GM13977 (cell line): ENCODE measurements at regions not wholly inside any gene's neighbourhood (a gene's known extent, or its start where the extent isn't known, plus 50 kb on each side); places are given as distances from the start of the nearest gene placed in this dataset.
"Not testable (repeated sequence)": the region's sequence is repeated elsewhere in the genome, so short reads cannot be mapped to it uniquely, and the experiment has no call there.

Source experiments
- DNase-seq: peaks from one replicate; pipeline ENCODE4 v3.0.0; 2012; ENCODE audit warnings: low spot score
- in situ Hi-C: fragments of 300-500 bp; cut with MboI; formaldehyde crosslinking; loops from one replicate; pipeline ENCODE4 v1.12.0; 2022; ENCODE audit warnings: low sequenced_read_pairs, low pct_unique_long_range_greater_than_20kb, mixed read lengths, inconsistent platforms; ENCODE audit not compliant: unreplicated experiment
- TF ChIP-seq, protein P1 (sequence below): IDR thresholded peaks from 2 replicates; pipeline ENCODE4 v1.5.1; 2012; ENCODE audit warnings: mild to moderate bottlenecking, control low read depth; ENCODE audit not compliant: insufficient read depth; ENCODE audit errors: extremely low read depth, missing control alignments

DNA sequence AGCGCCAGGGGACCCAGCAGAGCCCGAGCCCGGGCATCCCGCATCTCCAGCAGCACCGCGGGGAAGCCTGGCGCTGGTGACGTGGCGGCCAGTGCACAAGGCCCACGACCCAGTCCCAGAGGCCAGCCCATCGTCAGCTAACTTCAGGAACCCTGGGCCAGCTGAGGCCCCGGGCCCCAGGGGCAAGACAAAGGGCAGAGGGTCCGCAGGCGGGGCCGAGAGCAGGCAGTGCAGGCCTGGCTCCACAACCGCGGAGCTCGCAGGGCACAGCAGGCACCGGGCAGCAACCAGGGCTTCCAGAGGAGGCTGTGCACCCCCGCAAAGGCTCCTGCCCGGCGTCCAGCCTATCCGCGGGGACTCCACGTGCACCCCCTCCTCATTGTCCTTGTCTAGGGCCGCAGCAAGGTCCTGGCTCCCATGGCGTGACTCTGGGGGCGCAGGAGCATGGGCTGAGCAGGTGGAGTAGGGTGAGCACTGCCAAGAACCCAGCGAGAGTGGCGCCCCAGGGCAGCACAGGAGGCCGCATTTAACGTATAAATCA is 352.5 kb downstream of the KCNJ18 start:
- in situ Hi-C loops: not testable (repeated sequence)

DNA sequence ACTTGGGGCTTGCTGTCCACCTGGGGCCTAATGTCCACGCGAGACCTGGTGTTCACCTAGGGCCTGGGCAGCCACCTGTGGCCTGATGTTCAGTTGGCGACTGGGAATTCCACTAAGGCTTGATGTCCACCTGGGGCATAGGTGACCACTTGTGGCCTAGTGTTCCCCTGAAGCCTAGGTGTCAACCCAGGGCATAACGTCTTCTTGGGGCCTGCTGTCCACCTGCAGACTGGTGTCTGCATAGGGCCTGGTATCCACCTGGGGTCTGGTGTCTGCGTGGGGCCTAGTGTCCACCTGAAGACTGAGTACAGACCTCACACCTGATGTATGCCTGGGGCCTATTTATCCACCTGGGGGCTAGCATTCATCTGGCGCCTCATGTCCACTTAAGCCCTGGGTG is 355.2 kb downstream of the KCNJ18 start:
- in situ Hi-C loops, DNase-seq: not testable (repeated sequence)

More for the DNA sequence above, 352.5 kb downstream of the KCNJ18 start:
- not testable (repeated sequence) for DNase-seq

DNA sequence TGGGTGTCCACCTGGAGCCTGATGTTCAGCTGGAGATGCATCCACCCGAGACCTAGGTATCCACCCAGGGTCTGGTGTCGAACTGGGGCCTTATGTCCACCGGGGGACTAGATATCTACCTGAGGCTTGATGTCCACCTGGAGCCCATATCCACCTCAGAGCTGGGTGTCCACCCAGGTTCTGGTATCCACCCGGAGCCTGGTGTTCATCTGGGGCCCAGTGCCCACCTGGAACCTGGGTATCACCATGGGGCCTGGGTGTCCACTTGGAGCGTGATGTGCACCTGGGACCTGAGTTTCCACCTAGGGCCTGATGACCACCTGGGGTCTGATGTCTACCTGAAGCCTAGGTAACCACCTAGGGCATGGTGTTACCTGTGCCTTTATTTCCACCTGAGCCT is 355.9 kb downstream of the KCNJ18 start:
- in situ Hi-C loops, DNase-seq: not testable (repeated sequence)

DNA sequence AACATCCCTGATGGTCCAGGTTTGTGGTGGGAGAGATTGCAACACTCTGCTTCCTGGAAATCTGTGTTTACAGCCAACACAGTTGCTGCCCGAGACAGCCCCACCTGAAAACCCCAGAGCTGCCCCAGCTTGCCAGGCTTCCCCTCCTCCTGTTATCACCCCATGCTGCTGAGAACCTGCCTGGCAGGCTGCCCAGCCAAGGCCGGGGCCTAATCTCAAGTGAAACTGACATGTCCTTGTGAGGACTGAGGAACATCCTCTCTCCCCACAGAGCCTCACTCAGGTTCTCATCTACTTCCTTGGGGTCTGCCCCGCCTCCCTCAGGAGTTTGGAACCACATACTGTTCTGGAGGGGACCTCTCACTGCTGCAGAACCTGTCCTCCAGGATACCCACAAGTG is 358.4 kb downstream of the KCNJ18 start:
- in situ Hi-C loops, DNase-seq: not testable (repeated sequence)

DNA sequence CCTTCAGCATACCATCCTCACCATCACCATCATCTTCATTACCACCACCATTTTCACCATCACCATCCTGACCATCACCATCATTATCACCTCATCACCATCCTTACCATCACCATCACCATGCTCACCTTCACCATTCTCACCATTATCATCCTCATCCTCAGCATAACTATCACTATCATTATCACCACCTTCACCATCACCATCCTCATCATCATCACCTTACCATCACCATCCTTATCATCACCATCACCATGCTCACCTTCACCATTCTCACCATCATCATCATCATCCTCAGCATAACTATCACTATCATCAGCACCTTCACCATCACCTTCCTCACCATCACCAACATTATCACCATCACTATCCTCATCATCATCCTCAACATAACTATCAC is 360.4 kb downstream of the KCNJ18 start:
- in situ Hi-C loops, DNase-seq: not testable (repeated sequence)

DNA sequence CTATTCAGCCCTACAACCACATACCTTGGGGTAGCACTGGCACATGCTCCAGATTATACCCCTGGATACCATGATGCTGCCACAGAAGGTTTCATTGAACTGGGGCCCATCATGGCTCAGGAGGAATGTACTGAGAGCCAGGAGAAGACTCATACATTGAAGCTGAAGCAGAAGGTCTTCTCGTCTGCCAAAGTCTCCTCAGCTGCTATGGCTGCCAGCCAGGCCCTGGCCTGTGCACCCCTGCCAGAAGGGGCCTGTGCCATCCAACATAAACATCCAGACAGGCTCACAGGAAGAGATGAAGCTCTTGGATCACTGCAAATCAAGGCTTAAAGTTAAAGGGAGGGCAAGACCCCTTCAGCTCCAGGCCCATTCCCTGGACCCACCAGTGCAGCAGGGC is 364.2 kb downstream of the KCNJ18 start:
- DNase-seq, in situ Hi-C loops: not testable (repeated sequence)

DNA sequence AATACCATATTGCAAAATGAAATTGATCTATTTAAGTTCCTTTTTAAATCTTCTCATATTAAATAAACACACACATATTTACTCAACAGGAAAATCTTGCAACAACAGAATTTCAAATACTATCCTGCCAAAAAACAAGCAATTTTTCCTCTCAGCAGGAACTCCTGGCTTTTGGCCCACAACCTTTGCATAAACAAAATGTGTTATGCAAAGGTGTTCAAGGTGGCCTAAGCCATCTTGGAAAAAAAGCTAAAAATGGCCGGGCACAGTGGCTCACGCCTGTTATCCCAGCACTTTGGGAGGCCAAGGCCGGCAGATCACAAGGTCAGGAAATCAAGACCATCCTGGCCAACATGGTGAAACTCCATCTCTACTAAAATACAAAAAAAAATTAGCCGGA is 383.6 kb downstream of the KCNJ18 start:
- DNase-seq, in situ Hi-C loops: not testable (repeated sequence)

DNA sequence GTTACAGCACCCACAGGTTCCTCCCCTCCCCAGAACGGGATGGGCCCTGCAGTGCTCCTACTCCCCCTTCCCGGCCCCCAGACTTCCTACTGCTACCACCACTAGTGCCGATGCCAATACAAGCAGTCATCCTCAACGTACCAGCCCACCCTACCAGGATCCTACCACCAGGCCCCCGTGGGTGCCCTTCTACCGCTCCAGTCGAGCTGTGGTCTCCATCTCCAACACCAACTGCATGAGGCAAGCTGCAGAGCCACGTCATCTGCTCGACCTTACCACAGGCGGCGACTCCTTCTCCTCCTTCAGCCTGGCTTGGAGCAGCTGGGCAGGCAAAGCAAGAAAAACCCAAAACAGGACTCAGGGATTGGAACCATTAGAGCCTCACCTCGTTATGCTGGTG is 396.3 kb downstream of the KCNJ18 start:
- in situ Hi-C loops, DNase-seq: not testable (repeated sequence)

DNA sequence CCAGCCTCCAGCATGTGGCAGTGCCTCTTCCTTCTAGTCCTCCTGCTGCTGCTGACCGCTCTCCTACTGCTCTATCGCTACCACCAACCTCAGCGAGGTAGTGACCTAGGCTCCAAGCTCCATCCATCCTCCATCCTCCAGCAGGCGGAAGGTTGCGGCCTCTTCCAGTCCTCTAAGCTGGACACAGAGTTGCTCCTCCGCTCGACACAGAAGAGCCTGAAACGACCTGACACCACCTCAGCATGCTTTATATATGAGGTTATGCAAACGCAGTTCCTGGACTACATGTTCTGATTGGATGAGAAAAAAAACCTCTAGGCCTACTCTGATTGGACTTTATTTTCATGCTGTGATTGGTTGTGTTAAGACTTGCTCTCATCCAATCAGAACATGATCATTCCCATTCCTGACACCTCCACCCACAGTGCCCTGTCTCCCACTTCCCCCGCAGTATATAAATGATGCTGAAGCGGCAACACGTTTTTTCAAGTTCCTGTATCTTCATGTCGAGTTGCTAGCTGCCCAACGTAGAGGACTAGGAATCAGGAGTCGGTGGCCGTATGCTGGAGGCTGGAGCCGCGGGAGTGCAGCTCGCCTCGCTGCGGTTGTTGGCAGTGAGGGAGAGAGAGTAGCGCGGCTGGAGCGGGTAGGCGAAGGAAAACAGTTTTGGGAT is 398.1 kb downstream of the KCNJ18 start:
- DNase-seq: no peak
- in situ Hi-C loops: no loop called here
- TF ChIP-seq, protein P1, sequence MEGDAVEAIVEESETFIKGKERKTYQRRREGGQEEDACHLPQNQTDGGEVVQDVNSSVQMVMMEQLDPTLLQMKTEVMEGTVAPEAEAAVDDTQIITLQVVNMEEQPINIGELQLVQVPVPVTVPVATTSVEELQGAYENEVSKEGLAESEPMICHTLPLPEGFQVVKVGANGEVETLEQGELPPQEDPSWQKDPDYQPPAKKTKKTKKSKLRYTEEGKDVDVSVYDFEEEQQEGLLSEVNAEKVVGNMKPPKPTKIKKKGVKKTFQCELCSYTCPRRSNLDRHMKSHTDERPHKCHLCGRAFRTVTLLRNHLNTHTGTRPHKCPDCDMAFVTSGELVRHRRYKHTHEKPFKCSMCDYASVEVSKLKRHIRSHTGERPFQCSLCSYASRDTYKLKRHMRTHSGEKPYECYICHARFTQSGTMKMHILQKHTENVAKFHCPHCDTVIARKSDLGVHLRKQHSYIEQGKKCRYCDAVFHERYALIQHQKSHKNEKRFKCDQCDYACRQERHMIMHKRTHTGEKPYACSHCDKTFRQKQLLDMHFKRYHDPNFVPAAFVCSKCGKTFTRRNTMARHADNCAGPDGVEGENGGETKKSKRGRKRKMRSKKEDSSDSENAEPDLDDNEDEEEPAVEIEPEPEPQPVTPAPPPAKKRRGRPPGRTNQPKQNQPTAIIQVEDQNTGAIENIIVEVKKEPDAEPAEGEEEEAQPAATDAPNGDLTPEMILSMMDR: no peak

DNA sequence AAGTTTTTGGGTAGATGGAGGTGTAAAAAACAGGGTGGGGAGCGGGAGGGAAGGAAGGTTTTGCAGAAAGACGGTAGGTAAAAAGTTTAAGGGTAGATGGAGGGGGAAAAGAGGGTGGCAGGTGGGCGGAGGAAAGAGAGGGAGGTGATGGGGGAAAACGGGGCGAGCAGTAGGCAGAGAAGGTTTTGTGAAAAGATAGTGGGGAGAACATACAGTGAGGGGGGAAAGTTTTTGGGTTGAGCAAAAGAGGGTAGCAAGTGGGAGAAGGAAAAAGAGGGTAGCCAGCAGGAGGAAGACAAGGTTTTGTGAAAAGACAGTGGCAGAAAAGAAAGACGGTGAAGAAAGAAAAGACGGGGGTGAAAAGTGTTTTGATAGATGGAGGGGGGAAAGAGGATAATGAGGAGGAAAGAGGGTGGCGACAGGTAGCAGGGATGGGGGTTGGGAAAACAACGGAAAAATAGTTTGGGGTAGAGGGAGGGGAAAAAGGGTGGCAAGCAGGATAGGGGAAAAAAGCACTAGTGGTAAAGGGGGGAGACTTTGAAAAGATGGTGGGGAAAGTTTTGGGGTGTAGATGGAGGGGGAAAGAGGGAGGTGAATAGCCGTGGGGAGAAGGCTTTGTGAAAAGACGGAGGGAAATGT is 398.8 kb downstream of the KCNJ18 start:
- DNase-seq, in situ Hi-C loops: not testable (repeated sequence)

DNA sequence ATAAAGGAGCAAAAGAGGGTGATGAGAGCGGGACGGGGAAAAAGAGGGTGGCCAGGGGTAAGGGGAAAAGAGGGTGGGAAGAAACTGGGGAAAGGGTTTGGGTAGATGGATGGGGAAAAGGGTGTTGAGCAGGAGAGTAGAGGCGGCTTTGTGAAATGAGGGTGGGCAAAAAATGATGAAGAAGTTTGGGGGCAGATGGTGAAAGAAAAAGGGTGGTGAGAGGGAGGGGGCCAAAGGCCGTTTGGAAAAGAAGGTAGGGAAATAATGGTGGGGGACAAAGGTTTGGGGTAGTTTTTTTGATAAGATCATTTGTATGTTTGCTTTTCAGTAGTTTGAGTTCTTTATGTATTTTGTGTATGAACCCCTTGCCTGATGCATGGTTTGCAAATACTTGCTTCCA is 399.5 kb downstream of the KCNJ18 start:
- DNase-seq, in situ Hi-C loops: not testable (repeated sequence)

DNA sequence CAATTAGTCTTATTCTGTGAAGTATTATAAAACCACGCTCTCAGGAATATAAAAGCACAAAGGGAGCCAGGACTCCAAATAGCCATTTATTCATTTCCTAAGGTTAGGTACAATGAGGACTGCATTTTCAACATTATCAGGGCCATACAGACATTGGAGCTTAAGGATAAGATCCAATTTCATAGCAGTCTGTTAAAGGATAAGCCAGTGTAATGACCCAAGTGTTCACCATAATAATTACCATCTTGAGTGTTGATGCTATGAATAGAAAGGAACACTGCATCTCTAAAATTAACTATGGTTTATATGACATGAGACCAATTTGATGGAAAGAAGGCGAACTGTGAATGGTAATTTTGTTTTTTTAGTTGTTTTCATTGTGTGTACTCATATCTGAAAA is 403.1 kb downstream of the KCNJ18 start:
- in situ Hi-C loops: not testable (repeated sequence)

DNA sequence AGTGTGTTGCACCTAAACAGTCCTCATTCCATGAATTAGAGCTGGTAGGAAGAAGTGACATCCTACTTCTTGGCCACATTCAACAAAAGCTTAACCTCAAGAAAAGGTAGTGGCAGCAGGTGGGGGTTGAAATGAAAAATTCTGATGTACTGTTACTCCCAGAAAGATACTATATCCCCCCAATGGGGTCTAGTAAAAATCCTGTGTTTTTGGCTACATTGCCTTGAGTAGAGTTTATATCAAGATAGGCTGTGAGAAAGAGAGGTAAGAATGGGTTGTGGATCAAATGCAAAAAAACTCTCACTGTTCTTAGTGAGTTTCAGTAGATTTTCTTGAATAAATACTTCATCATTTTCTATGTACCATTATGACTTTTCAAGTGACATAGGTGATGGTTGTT is 407.3 kb downstream of the KCNJ18 start:
- DNase-seq, in situ Hi-C loops: not testable (repeated sequence)

More for the DNA sequence above, 403.1 kb downstream of the KCNJ18 start:
- DNase-seq: not testable (repeated sequence)
